ENCODE measurements at regions not wholly inside any gene's neighbourhood (a gene's known extent, or its start where the extent isn't known, plus 50 kb on each side); places are given as distances from the start of the nearest gene placed in this dataset.
"Not testable (repeated sequence)": the region's sequence is repeated elsewhere in the genome, so short reads cannot be mapped to it uniquely, and the experiment has no call there.

GRCh38 chr11:13560341-13560740 lies 64.5 kb upstream of the PTH start:
- not testable (repeated sequence) for TF ChIP-seq CREB5 (CRISPR knock-in tag; IDR thresholded peaks at IDR 0.05; ENCODE audit: low read depth); ZFP30 (CRISPR knock-in tag; IDR thresholded peaks at IDR 0.05)
